Mammary epithelial cell (primary cell): ENCODE measurements at regions not wholly inside any gene's neighbourhood (a gene's known extent, or its start where the extent isn't known, plus 50 kb on each side); places are given as distances from the start of the nearest gene placed in this dataset.

Source experiments
- CTCF ChIP-seq, 2 donors: IDR thresholded peaks in 1 of 2; conservative IDR thresholded peaks in 1 of 2; 2 replicates each; pipeline ENCODE4 v1.5.1; 2011 to 2012; ENCODE audit warnings: inconsistent platforms in 2 of 2, low read length in 2 of 2, mild to moderate bottlenecking in 2 of 2, control low read depth in 1 of 2, low read depth in 1 of 2; ENCODE audit not compliant: insufficient read depth in 1 of 2; ENCODE audit errors: extremely low read depth in 1 of 2
- EZH2 ChIP-seq: IDR thresholded peaks from 2 replicates; pipeline ENCODE4 v1.6.1; 2012; ENCODE audit warnings: low read length, inconsistent platforms, borderline replicate concordance

DNA sequence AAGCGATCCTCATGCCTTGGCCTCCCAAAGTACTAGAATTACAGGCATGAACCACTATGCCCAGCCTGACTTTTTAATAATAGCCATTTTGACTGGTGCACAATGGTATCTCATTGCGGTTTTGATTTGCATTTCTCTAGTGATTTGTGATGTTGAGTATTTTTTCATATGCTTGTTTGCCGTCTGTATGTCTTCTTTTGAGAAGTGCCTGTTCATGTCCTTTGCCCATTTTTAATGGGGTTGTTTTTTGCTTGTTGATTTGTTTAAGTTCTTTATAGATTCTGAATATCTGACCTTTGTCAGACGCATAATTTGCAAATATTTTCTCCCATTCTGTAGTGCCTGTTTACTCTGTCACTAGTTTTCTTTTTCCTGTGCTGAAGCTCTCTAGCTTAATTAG lies 219.2 kb upstream of the CTBP2 start:
- no peak for TF ChIP-seq CTCF (conservative IDR thresholded peaks at IDR 0.05 in 1 of 2, IDR thresholded peaks at IDR 0.05 in 1 of 2; ENCODE audit: extremely low read depth in 1 of 2, insufficient read depth in 1 of 2, low read depth in 1 of 2, low read length in 2 of 2)
- TF ChIP-seq EZH2, result no peak
